GM12878 (cell line): ENCODE measurements at regions not wholly inside any gene's neighbourhood (a gene's known extent, or its start where the extent isn't known, plus 50 kb on each side); places are given as distances from the start of the nearest gene placed in this dataset.

ENCODE experiments used
- ATAC-seq: fragments of 200-7000 bp; cut with Tn5 transposase; 3 replicates; pipeline ENCODE4 v1.9.1; 2020; ENCODE audit warnings: mild to moderate bottlenecking, moderate library complexity
- BruUV-seq: library from RNA; stranded (reverse); fragments of 400-500 nt; replicated peaks from 2 replicates; lab custom pipeline; 2021; lab: Mats Ljungman, UMichigan
- CTCF ChIA-PET: fragments of 300-600 bp; sonication (Branson Sonifier 250); formaldehyde crosslinking; extraction: SDS; loops from one replicate; lab custom pipeline; 2021; ENCODE audit warnings: inconsistent platforms; lab: Yijun Ruan, JAX
- POLR2A ChIA-PET: fragments of 350-600 bp; formaldehyde crosslinking; extraction: SDS; loops from one replicate; lab custom pipeline; 2021; ENCODE audit warnings: inconsistent platforms; lab: Charles Lee
- RAD21 ChIA-PET: fragments of 300-600 bp; sonication (Branson Sonifier 250); formaldehyde crosslinking; loops from one replicate; lab custom pipeline; 2023; ENCODE audit warnings: antibody characterized with exemption; ENCODE audit not compliant: unreplicated experiment; lab: Charles Lee
- SMC1A ChIA-PET: fragments of 300-600 bp; sonication (Branson Sonifier 250); formaldehyde crosslinking; loops from one replicate; lab custom pipeline; 2023; ENCODE audit not compliant: unreplicated experiment, uncharacterized antibody; lab: Charles Lee
- DNase-seq: peaks from one replicate; pipeline ENCODE4 v3.0.0-alpha.2; 2011; ENCODE audit warnings: low read depth, low spot score
- FAIRE-seq: peaks from 3 replicates; lab custom pipeline; 2011; peaks lifted over from hg19 to GRCh38; lab: Jason Lieb, UNC
- H2AFZ ChIP-seq: 2 replicates; pipeline ENCODE4 v1.6.0; 2011; ENCODE audit warnings: low read depth, low read length, control low read depth; ENCODE audit not compliant: control insufficient read depth
- H3K27ac ChIP-seq: 2 replicates; pipeline ENCODE4 v1.5.1; 2011; ENCODE audit warnings: control low read depth; ENCODE audit not compliant: control insufficient read depth, insufficient read depth
- H3K27me3 ChIP-seq, 2 experiments: replicated peaks in 1 of 2; 2 replicates each; pipeline versions ENCODE4 v1.6.0 to v1.6.1; 2011; ENCODE audit warnings: low read length in 1 of 2; ENCODE audit not compliant: control insufficient read depth in 2 of 2, insufficient read depth in 2 of 2
- H3K36me3 ChIP-seq, 2 experiments: 2 replicates each; pipeline ENCODE4 v1.5.1; 2011; ENCODE audit warnings: low read length in 1 of 2; ENCODE audit not compliant: control insufficient read depth in 2 of 2, insufficient read depth in 2 of 2
- H3K4me1 ChIP-seq: 2 replicates; pipeline ENCODE4 v1.6.1; 2011; ENCODE audit warnings: mild to moderate bottlenecking, low read length, moderate library complexity, mixed read lengths; ENCODE audit not compliant: control insufficient read depth, insufficient read depth
- H3K4me2 ChIP-seq: 2 replicates; pipeline ENCODE4 v1.6.0; 2011; ENCODE audit warnings: control low read depth; ENCODE audit not compliant: control insufficient read depth, insufficient read depth
- H3K4me3 ChIP-seq: fragments of 200-600 bp; sonication (generic); 2 replicates; pipeline ENCODE4 v1.5.1; 2016
- H3K79me2 ChIP-seq: 2 replicates; pipeline ENCODE4 v1.6.0; 2011; ENCODE audit warnings: low read length; ENCODE audit not compliant: control insufficient read depth, insufficient read depth
- H3K9ac ChIP-seq: 2 replicates; pipeline ENCODE4 v1.8.0; 2011; ENCODE audit warnings: low read length, control low read depth, mixed read lengths; ENCODE audit not compliant: control insufficient read depth, insufficient read depth
- H3K9me3 ChIP-seq: replicated peaks from 3 replicates; pipeline ENCODE4 v1.5.1; 2011; ENCODE audit warnings: mild to moderate bottlenecking, low read length; ENCODE audit not compliant: control insufficient read depth, insufficient read depth
- H4K20me1 ChIP-seq: 2 replicates; pipeline ENCODE4 v1.6.0; 2011; ENCODE audit not compliant: control insufficient read depth, insufficient read depth
- ELK1 ChIP-seq: IDR thresholded peaks from 2 replicates; pipeline ENCODE4 v1.6.1; 2012; ENCODE audit warnings: low read depth, low read length, improper control_type of control experiment
- ESRRA ChIP-seq: IDR thresholded peaks from 2 replicates; pipeline ENCODE4 v1.6.1; 2012; ENCODE audit warnings: mild to moderate bottlenecking, low read length, improper control_type of control experiment
- IKZF2 ChIP-seq, 2 experiments: fragments of 450-650 bp; IDR thresholded peaks; 2 replicates each; pipeline ENCODE4 v1.6.1; 2017; ENCODE audit warnings: mild to moderate bottlenecking in 2 of 2, moderate library complexity in 2 of 2
- JUND ChIP-seq: IDR thresholded peaks from 2 replicates; pipeline ENCODE4 v1.6.1; 2012; ENCODE audit warnings: low read depth, mild to moderate bottlenecking, low read length, improper control_type of control experiment, moderate library complexity
- MTA3 ChIP-seq: IDR thresholded peaks from 2 replicates; pipeline ENCODE4 v1.6.1; 2012; ENCODE audit warnings: low read length, inconsistent platforms, borderline replicate concordance
- MYC ChIP-seq: IDR thresholded peaks from 2 replicates; pipeline ENCODE4 v1.6.1; 2011; ENCODE audit warnings: mild to moderate bottlenecking, low read length, moderate library complexity, inconsistent platforms; ENCODE audit not compliant: insufficient read depth, insufficient replicate concordance, insufficient read length, severe bottlenecking
- NFIC ChIP-seq: IDR thresholded peaks from 2 replicates; pipeline ENCODE4 v1.6.1; 2012; ENCODE audit warnings: low read depth, mild to moderate bottlenecking, inconsistent platforms, low read length, moderate library complexity
- PKNOX1 ChIP-seq: fragments of 450-650 bp; IDR thresholded peaks from 2 replicates; pipeline ENCODE4 v1.6.1; 2016; ENCODE audit warnings: mild to moderate bottlenecking
- POLR2A ChIP-seq: IDR thresholded peaks from 2 replicates; pipeline ENCODE4 v1.6.1; 2011; ENCODE audit warnings: low read depth, mild to moderate bottlenecking, low read length
- REST ChIP-seq: IDR thresholded peaks from 2 replicates; pipeline ENCODE4 v1.6.1; 2012; ENCODE audit warnings: mild to moderate bottlenecking, low read depth, low read length
- SIX5 ChIP-seq: IDR thresholded peaks from 2 replicates; pipeline ENCODE4 v1.6.1; 2011; ENCODE audit warnings: mild to moderate bottlenecking, low read depth, low read length, moderate library complexity; ENCODE audit not compliant: severe bottlenecking
- SREBF1 ChIP-seq: IDR thresholded peaks from 2 replicates; pipeline ENCODE4 v1.6.1; 2012; ENCODE audit warnings: mild to moderate bottlenecking, low read length
- SREBF2 ChIP-seq: IDR thresholded peaks from 2 replicates; pipeline ENCODE4 v1.6.1; 2012; ENCODE audit warnings: mild to moderate bottlenecking, low read length
- STAT3 ChIP-seq: IDR thresholded peaks from 2 replicates; pipeline ENCODE4 v1.6.1; 2011; ENCODE audit warnings: low read depth, low read length, improper control_type of control experiment
- TCF3 ChIP-seq: IDR thresholded peaks from 2 replicates; pipeline ENCODE4 v1.6.1; 2012; ENCODE audit warnings: low read depth, mild to moderate bottlenecking, low read length, borderline replicate concordance; ENCODE audit not compliant: insufficient read depth
- ZBED1 ChIP-seq: IDR thresholded peaks from 2 replicates; pipeline ENCODE4 v1.6.1; 2016; ENCODE audit warnings: borderline replicate concordance
- ZNF207 ChIP-seq: fragments of 450-650 bp; IDR thresholded peaks from 2 replicates; pipeline ENCODE4 v1.6.1; 2014; ENCODE audit warnings: antibody characterized with exemption, mild to moderate bottlenecking, borderline replicate concordance
- ZSCAN29 ChIP-seq: fragments of 450-650 bp; IDR thresholded peaks from 2 replicates; pipeline ENCODE4 v1.6.1; 2017; ENCODE audit warnings: mild to moderate bottlenecking, moderate library complexity
- WGBS: methylation state at CpG from one replicate; pipeline ENCODE4 v1.1.6; 2016; ENCODE audit warnings: low lambda C conversion rate; ENCODE audit not compliant: insufficient replicate concordance, insufficient coverage; ENCODE audit errors: missing lambda C conversion rate; 5-methylcytosine and 5-hydroxymethylcytosine counted together
- in situ Hi-C: fragments of 300-500 bp; cut with MboI; formaldehyde crosslinking; loops from 9 replicates; pipeline ENCODE4 v1.14.3; 2018; ENCODE audit warnings: mixed read lengths
- intact Hi-C: fragments of 100-400 bp; cut with micrococcal nuclease; formaldehyde crosslinking; loops from one replicate; pipeline ENCODE4 v1.14.2; 2022; ENCODE audit not compliant: unreplicated experiment

DNA sequence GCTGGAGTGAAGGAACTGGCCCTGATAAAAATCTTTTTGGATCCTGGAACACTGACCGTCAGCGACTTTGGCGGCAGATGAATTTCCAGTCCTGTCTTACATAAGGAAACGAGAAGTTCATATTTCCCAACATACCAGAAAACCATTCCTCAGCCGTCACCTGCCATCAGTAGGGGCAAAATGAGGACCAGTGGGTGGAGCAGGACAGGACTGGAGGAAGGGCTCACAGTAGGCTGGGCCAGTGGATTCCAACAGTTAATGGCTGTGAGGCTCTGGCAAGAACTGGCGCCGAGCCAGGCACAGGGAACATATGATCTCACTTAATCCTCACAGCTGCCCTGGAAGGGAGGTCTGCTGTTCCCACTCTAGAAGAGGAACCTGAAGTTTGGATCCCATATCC, 67.2 kb upstream of the FAM181A start:
- no peak overlapping the region for H3K9ac ChIP-seq
- no peaks in the 10 kb centered on the region for H3K36me3 ChIP-seq
- no TSS peak for BruUV-seq
- CTCF ChIA-PET = no interaction called here
- FAIRE-seq (no peak), DNase-seq (no peak), ATAC-seq (no peak)
- SMC1A ChIA-PET = no interaction called here
- in situ Hi-C loops = no loop called here
- no peak overlapping the region for H2AFZ ChIP-seq
- WGBS = 54% methylated on average over 7 of the region's 7 CpGs
- POLR2A ChIA-PET = no interaction called here
- H3K79me2 ChIP-seq = no peaks in the 10 kb centered on the region
- no peaks in the 10 kb centered on the region; a peak in 1 of 4 replicates for H3K27me3 ChIP-seq
- RAD21 ChIA-PET = no interaction called here
- no peak for TF ChIP-seq NFIC
- TF ChIP-seq ESRRA = no peak
- TF ChIP-seq REST = no peak
- no peak for TF ChIP-seq POLR2A
- TF ChIP-seq MTA3 = no peak
- TF ChIP-seq ZBED1 = no peak
- no peak for TF ChIP-seq ZSCAN29
- no peak for TF ChIP-seq ZNF207
- no peak for TF ChIP-seq STAT3
- TF ChIP-seq ELK1 = no peak
- TF ChIP-seq SREBF2 = no peak
- no peak for TF ChIP-seq SIX5
- no peak for TF ChIP-seq IKZF2 (IDR thresholded peaks at IDR 0.05)
- TF ChIP-seq PKNOX1 = no peak
- no peak for TF ChIP-seq JUND
- TF ChIP-seq MYC = no peak
- no peak for TF ChIP-seq TCF3
- TF ChIP-seq SREBF1 = no peak
- H4K20me1 ChIP-seq = no peaks in the 10 kb centered on the region
- no peak overlapping the region for H3K4me3 ChIP-seq
- no peaks in the 10 kb centered on the region for H3K9me3 ChIP-seq
- intact Hi-C loops = no loop called here
- H3K27ac ChIP-seq = no peak overlapping the region
- H3K4me2 ChIP-seq = no peak overlapping the region
- H3K4me1 ChIP-seq = no peaks in the 10 kb centered on the region
